Ishikawa (cell line): ENCODE measurements at regions not wholly inside any gene's neighbourhood (a gene's known extent, or its start where the extent isn't known, plus 50 kb on each side); places are given as distances from the start of the nearest gene placed in this dataset.

Source experiments
- CEBPB ChIP-seq: IDR thresholded peaks from 2 replicates; pipeline ENCODE4 v1.6.1; 2012
- CREB1 ChIP-seq: IDR thresholded peaks from 2 replicates; pipeline ENCODE4 v1.6.1; 2012; ENCODE audit warnings: low read depth
- EGR1 ChIP-seq: IDR thresholded peaks from 2 replicates; pipeline ENCODE4 v1.6.1; 2012
- EP300 ChIP-seq: IDR thresholded peaks from 2 replicates; pipeline ENCODE4 v1.6.1; 2012; ENCODE audit warnings: borderline replicate concordance
- FOXM1 ChIP-seq: IDR thresholded peaks from 2 replicates; pipeline ENCODE4 v1.6.1; 2012; ENCODE audit warnings: low read depth, borderline replicate concordance
- NFIC ChIP-seq: IDR thresholded peaks from 2 replicates; pipeline ENCODE4 v1.6.1; 2012
- RAD21 ChIP-seq: IDR thresholded peaks from 2 replicates; pipeline ENCODE4 v1.6.1; 2012; ENCODE audit warnings: low read depth
- TAF1 ChIP-seq: IDR thresholded peaks from 2 replicates; pipeline ENCODE4 v1.6.1; 2012; ENCODE audit warnings: low read depth, mild to moderate bottlenecking
- TCF12 ChIP-seq: IDR thresholded peaks from 2 replicates; pipeline ENCODE4 v1.6.1; 2012; ENCODE audit warnings: low read depth
- TEAD4 ChIP-seq: IDR thresholded peaks from 2 replicates; pipeline ENCODE4 v1.6.1; 2012
- YY1 ChIP-seq: IDR thresholded peaks from 2 replicates; pipeline ENCODE4 v1.6.1; 2012; ENCODE audit warnings: low read depth
- ZBTB7A ChIP-seq: IDR thresholded peaks from 2 replicates; pipeline ENCODE4 v1.6.1; 2012; ENCODE audit warnings: low read depth
- TF ChIP-seq, protein P1 (sequence below): IDR thresholded peaks from 2 replicates; pipeline ENCODE4 v1.6.1; 2012
- TF ChIP-seq, protein P2 (sequence below): IDR thresholded peaks from 2 replicates; pipeline ENCODE4 v1.6.1; 2012; ENCODE audit warnings: low read depth, mild to moderate bottlenecking

DNA sequence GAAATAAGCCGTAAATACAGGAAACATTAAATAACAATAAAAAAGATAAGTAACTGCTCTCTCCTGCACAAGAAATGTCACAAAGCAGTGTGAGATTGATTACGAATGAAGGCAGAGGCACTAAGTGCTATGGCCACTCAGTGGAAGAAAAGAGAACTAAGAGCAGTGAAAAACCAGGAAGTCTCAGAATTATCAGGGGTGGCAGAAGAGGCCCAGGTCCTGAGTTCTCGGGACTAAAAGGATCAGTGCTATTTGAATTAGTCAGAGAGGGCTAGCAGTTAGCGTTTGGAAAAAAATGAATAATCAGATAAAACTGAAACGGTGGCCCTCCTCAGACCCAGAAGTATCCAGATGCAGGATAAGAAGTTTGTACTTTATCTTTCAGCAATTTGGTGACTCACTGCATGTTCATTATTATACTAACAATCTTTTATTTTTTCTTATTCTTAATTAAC lies 367.1 kb downstream of the ZEB2 start:
- TF ChIP-seq TAF1 (no peak), RAD21 (no peak), FOXM1 (no peak), NFIC (no peak), YY1 (no peak), EGR1 (no peak), TCF12 (no peak), CREB1 (no peak), EP300 (no peak), CEBPB (no peak), TEAD4 (no peak), ZBTB7A (no peak)
- TF ChIP-seq, protein P1, sequence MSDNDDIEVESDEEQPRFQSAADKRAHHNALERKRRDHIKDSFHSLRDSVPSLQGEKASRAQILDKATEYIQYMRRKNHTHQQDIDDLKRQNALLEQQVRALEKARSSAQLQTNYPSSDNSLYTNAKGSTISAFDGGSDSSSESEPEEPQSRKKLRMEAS, result no peak
- TF ChIP-seq, protein P2, sequence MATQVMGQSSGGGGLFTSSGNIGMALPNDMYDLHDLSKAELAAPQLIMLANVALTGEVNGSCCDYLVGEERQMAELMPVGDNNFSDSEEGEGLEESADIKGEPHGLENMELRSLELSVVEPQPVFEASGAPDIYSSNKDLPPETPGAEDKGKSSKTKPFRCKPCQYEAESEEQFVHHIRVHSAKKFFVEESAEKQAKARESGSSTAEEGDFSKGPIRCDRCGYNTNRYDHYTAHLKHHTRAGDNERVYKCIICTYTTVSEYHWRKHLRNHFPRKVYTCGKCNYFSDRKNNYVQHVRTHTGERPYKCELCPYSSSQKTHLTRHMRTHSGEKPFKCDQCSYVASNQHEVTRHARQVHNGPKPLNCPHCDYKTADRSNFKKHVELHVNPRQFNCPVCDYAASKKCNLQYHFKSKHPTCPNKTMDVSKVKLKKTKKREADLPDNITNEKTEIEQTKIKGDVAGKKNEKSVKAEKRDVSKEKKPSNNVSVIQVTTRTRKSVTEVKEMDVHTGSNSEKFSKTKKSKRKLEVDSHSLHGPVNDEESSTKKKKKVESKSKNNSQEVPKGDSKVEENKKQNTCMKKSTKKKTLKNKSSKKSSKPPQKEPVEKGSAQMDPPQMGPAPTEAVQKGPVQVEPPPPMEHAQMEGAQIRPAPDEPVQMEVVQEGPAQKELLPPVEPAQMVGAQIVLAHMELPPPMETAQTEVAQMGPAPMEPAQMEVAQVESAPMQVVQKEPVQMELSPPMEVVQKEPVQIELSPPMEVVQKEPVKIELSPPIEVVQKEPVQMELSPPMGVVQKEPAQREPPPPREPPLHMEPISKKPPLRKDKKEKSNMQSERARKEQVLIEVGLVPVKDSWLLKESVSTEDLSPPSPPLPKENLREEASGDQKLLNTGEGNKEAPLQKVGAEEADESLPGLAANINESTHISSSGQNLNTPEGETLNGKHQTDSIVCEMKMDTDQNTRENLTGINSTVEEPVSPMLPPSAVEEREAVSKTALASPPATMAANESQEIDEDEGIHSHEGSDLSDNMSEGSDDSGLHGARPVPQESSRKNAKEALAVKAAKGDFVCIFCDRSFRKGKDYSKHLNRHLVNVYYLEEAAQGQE, result no peak
